G401.6 (cell line): ENCODE measurements at regions not wholly inside any gene's neighbourhood (a gene's known extent, or its start where the extent isn't known, plus 50 kb on each side); places are given as distances from the start of the nearest gene placed in this dataset.
A peak's percentile ranks its signal among the peaks of the same experiment; 100 is the strongest.
"Not testable (repeated sequence)": the region's sequence is repeated elsewhere in the genome, so short reads cannot be mapped to it uniquely, and the experiment has no call there.

Experiments
- FAIRE-seq: peaks from 2 replicates; lab custom pipeline; 2012; peaks lifted over from hg19 to GRCh38; lab: Jason Lieb, UNC

DNA sequence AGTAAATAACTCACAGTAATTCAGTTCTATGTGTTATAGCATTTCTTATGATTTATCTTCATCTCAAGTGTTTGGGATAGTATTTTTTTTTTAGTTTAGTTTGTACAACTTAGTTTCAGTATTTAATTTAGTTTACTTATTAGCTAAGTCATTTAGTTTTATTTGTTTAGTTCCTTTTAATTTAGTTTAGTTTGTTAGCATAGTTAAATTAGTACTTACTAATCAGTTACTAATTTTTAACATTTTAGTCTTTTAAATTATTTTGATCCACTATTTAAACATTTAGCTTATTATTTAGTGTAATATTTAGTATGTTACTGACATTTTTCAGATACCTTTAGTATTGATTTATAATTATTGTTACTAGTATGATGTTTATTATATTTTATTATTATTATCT is 85.2 kb upstream of the SIPA1L2 start:
- FAIRE-seq, result peak; percentile 60

DNA sequence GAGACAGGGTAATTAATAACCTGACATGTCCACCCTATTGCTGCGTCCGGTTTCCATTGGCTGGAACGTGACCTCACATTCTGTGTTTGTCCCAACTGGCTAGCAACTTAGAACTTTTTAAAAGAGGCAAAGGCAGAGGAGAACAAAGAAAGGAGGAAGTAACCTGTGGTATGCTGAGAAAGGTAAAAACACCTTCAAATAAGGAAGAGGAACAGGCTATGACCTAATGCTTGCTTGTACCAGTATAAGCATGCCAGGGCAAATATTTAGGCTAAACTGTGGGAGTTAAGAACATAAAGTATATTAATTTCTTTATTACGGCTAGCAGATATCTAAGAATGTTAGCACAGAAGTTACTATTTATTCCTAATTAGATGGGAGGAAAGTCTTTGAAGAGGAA is 87.3 kb upstream of the MAP10 start:
- FAIRE-seq, result not testable (repeated sequence)

DNA sequence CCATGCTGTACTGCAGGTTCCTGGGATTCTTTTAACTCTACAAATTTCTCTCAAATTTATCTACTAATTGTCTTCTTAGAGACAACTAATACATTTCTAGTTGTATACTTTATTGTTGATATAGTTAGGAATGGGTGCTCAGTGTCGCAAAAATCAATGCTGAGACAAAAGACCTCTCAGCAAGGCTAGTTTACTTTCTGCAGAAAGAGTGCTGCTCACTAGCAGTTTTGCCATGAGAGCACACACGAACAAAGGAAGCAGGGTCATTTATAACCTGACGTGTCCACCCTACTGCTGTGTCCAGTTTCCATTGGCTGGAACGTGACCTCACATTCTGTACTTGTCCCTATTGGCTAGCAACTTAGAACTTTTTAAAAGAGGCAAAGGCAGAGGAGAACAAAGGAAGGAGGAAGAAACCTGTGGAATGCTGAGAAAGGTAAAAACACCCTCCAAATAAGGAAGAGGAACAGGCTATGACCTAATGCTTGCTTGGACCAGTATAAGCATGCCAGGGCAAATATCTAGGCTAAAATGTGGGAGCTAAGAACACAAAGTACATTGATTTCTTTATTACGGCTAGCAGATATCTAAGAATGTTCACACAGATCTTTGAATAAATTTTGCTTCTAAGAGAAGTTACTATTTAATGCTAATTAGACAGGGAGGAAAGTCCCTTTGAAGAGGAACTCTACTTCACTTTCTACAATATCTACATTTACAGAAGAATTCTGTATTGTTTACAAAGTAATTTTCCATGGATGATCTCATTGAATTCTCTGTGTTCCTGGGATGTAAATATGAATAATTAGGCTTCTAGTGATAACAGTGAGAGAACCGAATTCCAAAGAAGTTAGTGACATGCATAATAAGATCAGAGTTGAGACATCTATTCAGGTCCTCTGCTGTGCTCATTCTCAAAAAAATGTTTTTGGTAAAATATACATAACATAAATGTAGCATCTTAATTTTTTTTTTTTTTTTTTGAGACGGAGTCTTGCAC is 86.0 kb upstream of the MAP10 start:
- no peak for FAIRE-seq

DNA sequence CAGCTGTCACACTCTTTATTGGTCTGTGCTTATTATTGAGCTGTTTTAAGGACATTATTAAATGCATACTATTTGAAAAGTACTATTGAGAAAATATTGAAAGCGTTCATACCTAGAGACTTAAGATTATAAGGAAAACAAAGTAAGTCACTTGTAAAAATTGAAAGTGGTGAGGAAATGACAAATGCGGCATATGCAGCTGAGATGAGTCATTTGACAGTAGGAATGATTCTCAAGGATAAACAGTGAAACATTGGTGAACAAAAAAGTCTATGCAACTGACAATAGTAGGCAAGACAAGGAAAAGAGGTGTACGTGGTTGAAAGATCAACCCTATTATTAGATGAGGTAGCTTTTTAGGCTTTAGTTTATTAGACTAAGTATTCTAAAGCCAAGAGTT is 82.6 kb upstream of the MAP10 start:
- no peak for FAIRE-seq

DNA sequence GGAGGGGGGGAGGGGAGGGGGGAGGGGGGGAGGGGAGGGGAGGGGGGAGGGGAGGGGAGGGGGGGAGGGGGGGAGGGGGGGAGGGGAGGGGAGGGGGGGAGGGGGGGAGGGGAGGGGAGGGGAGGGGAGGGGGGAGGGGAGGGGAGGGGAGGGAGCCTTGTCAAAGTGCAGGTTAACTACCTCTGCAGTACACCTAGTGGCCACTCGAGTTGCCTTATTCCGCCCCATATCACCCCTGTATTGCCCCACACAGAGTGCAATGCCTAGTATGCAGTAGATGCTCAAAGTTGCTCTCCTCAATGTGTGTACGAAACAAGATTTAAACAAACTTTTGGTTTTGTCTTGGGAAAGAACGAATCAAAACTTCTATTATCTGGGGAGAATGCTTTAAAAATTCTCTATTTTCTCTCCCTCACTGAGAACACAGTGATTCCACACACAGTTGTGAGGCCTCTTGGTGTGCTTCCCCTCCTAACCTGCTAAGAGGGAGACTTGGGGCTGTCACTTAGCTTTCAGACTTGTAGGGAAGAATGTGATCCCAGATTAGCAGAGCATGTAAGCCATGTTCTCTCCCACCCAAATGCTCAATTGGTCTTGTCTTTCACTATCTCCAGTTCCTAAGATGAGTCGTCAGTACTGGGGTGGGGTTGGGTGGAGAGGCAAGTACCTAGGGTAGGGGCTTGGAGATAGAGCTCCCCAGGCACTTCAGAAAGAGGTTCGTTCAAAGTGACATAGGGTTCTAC is 79.7 kb upstream of the MAP10 start:
- FAIRE-seq, result no peak

DNA sequence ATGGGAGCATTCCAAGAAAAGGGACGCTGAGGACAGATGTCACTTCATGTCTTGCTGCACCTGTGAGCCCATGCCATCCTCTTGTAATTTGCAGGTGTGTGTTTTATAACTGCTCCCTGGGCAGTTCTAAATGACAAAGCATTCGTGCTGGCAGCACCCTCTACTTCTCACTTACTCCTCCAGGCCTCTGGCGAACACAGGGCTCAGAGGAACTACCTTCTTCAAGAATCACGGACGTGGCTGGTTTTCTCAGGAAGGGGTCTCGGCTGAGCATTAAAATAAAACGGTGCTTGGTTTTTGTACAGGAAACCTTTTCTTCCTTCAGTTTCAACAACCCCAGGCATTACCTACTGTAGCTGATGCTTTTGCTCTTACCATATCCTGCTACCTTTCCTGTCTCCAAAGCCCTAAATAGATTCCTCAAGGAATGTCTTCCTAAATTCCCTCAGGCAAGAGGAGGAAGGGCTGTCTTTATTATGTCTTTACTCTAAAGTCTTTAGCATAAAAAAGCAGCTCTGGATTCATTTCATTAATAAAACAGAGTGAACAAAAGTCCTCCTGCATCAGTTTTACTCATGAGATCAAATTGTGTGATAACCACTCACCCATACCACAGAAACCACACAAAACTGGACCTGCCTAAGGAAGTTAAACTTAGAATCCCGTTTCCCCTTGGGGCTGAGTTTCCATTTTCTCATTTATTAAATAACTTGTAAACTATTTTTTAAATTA is 79.0 kb upstream of the MAP10 start:
- no peak for FAIRE-seq

DNA sequence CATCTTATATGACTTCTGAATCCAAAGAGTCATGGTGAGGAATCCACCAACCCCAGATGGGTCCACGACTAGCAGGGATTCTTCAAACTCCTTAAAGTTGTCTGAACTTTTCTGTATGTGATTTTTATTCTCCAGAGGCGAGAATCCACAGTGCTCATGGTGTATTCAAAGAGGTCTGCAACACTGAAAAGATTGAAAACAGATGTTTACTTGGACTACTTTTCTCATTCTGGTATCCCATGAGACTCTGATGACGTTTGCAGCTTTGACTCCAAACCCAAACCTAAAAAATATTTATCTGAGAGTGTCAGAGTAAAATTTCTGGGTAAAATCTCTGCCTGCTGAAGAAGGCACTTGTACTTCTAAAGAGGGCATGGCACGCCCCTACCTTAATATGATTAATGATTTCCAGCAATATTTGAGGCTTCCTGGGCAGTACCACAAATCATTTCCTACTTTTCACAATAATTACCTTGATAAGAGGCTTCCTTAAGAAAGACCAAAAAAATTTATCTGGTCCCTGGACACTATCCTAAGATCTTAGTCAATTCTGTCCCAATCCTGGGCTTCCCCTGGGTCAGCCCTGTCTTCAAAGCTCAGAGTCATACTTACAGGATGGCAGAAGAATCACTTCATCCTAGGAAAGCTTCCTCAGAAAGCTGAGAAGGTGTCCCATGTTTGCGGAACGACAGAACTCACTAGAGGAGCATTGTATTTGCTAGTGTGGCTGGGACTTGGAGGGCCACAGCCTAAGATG is 76.5 kb upstream of the MAP10 start:
- FAIRE-seq, result no peak

DNA sequence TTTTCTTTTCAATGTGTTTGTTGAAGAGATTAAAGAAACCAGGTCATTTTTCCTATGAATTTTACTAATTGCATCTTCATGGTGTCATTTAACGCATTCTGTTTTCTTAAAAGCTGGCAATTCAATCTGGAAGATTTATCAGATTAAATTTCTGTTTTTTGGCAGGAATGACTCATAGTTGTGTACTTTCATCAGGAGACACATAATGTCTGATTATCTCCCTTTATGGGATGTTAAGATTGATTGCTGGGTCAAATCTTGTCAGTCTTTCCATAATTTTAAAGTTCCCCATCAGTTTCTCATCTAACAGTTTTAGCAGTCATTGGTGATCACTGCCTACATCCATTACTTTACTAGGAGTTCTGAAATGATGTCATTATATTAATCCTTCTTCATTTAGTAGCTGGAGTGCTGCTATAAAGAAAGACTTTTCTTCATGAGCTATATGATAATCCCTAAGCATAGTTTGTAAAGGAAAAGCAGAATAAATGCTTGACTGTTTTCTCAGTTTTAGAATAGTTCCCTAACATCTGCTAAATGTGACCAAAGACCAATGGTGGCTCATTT is 72.8 kb upstream of the MAP10 start:
- no peak for FAIRE-seq

DNA sequence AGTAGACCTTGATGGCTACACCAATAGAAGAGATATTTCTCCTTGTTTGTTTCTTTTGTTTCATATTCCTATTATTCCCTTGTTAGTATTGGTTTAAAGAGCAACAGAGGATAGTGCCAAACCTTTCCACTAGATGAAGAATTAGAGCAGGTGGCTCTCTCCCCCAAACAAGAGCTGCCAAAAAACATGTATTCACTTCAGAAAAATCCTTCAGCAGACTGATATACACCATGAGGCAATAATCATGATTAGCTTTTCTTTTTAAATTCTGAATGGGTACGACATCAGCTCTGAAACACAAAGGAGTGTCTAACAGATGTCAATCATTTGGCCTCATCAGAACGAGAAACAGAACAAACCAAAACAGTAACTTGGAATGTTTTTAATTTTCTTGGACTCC is 67.3 kb upstream of the MAP10 start:
- FAIRE-seq, result no peak

DNA sequence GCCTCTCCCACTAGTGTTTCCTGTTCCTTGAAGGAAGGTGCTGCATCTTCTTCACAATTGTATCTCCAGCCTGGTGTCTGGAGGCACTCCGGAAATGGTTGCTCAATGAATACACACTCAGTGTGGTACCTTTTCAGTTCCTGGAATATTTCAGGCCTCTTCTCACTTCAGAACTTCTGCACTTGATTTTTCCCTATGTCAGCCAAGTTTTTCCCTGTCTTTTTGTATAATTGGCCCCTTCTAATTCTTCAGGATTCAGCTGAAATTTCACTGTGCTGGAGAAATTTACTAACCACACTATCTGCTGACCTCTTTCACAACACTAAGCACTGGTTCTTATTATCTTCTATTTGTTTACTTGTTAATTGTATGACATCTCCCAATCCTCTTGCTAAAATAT is 61.2 kb upstream of the MAP10 start:
- no peak for FAIRE-seq

DNA sequence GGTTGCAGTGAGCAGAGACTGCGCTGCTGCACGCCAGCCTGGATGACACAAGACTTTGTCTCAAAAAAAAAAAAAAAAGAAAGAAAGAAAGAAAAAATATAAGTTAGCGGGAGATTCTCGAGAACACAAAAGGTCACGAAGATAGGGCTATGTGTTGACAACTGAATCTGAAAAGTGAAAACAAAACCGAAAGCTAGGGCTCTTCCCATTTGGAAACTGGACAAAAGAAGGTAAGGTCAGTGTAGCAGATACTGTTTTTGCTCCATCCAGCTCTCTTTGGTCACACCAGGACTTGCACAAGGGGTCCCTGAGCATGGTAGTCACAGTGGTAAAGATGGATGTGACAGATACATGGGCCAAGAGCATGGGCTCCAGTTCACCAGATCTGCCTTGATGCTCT is 60.4 kb upstream of the MAP10 start:
- no peak for FAIRE-seq

DNA sequence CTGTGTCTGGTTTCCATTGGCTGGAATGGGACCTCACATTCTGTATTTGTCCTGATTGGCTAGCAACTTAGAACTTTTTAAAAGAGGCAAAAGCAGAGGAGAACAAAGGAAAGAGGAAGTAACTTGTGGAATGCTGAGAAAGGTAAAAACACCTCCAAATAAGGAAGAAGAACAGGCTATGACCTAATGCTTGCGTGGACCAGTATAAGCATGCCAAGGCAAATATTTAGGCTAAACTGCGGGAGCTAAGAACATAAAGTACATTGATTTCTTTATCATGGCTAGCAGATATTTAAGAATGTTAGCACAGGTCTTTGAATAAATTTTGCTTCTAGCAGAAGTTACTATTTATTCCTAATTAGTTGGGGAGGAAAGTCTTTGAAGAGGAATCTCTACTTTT is 59.5 kb upstream of the MAP10 start:
- not testable (repeated sequence) for FAIRE-seq

DNA sequence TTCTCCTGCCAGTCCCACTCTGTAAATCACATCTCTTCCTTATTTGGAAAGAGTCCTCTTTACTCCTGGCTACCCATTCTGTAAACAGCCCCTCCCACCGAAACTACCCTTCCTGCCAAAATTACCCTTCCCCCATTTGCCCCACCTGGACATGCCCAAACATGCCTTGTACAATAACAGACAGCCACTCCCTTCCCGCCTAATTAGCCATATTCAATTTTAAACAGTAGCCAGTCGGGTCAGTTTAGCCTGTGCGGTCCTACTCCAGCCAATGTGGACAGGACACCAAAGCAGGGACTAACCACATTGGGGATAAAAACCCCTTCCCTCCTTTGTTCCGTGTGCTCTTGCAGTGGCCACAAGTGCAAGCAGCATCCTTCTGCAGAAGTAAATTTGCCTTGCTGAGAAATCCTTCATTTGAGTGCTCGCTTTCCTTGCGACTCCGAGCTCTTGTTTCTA is 56.3 kb upstream of the MAP10 start:
- FAIRE-seq, result no peak

DNA sequence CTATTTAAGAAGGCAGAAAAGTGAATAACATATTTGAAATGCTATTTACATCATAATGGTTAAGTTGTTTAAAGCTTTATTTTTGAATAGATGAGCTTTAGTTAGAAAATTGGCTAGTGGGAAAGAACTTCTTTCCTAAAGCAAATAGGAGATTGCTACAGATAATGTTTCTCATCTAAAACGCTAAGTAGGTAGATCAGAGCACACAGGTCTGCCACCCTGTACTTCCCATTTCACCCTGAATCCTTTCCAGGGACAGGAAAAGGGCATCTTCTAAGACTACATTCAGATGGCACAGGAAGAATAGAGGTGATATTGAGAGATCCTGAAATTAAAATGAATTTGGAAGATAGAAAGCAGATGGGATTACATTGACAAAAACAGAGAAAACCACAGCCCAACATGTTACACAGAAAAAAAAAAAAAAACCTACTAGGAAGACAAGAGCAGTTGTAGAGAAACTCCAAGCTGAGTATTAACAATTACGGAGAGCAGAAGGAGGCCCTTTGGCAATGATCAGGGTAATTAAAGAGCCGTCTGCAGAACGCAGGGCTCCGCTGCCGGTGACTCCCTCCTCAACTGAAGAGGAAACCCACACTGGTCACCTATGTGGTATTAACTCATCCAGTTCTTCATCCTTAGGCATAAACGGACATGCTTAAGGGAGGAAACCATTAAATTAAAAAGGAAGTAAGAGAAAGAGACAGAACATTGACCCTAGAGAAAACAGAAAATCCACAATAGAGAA is 53.6 kb upstream of the MAP10 start:
- FAIRE-seq, result no peak

DNA sequence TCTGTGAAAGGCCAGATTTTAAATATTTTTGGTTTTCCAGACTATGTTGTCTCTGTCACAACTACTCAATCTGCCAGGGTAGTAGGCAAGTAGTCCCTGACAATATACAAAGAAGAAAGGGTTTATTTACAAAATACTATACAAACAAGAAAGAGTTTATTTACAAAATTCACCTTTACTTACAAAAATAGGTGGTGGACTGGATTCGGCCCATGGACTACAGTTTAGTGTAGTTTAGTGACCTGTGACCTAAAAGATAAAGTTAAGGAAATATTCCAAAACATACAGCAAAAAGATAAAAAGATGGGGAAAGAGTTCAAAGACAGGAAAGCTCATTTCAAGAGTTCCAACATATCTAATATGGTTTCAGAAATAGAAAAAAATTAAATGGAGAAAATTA is 52.9 kb upstream of the MAP10 start:
- FAIRE-seq, result no peak

DNA sequence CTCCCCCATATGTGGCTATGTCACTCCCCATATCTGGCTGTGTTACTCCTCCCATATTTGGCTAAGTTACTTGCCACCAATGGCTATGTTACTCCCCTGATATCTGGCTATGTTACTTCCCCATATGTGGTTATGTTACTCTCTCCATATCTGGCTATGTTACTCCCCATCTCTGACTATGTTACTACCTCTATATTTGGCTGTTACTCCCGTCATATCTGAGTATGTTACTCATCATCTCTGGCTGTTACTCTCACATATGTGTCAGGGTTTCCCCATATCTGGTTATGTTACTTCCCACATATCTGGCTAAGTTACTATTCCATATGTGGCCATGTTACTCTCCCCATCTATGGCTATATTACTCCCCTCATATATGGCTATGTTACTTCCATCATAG is 50.3 kb upstream of the MAP10 start:
- FAIRE-seq, result no peak
